IMR-90 (cell line): ENCODE measurements at regions not wholly inside any gene's neighbourhood (a gene's known extent, or its start where the extent isn't known, plus 50 kb on each side); places are given as distances from the start of the nearest gene placed in this dataset.

Experiments
- ATAC-seq: fragments of 200-7000 bp; cut with Tn5 transposase; 2 replicates; pipeline ENCODE4 v1.9.1; 2020; ENCODE audit warnings: low read depth, mild to moderate bottlenecking, moderate library complexity
- BruUV-seq: library from RNA; stranded (reverse); fragments of 400-500 nt; replicated peaks from 2 replicates; lab custom pipeline; 2021; lab: Mats Ljungman, UMichigan
- CTCF ChIA-PET: fragments of 300-600 bp; formaldehyde crosslinking; extraction: SDS; loops from one replicate; lab custom pipeline; 2021; ENCODE audit warnings: antibody characterized with exemption; lab: Yijun Ruan, JAX
- POLR2A ChIA-PET: fragments of 300-600 bp; sonication (Branson Sonifier 250); formaldehyde crosslinking; loops from one replicate; lab custom pipeline; 2022; ENCODE audit warnings: antibody characterized with exemption; ENCODE audit not compliant: unreplicated experiment; lab: Charles Lee
- DNase-seq: peaks from one replicate; pipeline ENCODE4 v3.0.0; 2013
- H2AFZ ChIP-seq: replicated peaks from 2 replicates; pipeline ENCODE3; 2013; ENCODE audit warnings: low read length, mild to moderate bottlenecking; ENCODE audit not compliant: poor library complexity
- H2AK5ac ChIP-seq: 2 replicates; pipeline ENCODE4 v1.6.1; 2013; ENCODE audit warnings: low read depth, low read length, inconsistent platforms
- H2AK9ac ChIP-seq: replicated peaks from 2 replicates; pipeline ENCODE3; 2013; ENCODE audit warnings: mild to moderate bottlenecking, low read depth, low read length, moderate library complexity; ENCODE audit not compliant: poor library complexity
- H2BK120ac ChIP-seq: 2 replicates; pipeline ENCODE4 v1.6.1; 2013; ENCODE audit warnings: low read depth, low read length, inconsistent platforms
- H2BK15ac ChIP-seq: 3 replicates; pipeline ENCODE4 v1.6.1; 2013; ENCODE audit warnings: low read depth, low read length, inconsistent platforms
- H2BK20ac ChIP-seq: 2 replicates; pipeline ENCODE4 v1.6.1; 2013; ENCODE audit warnings: low read depth, mild to moderate bottlenecking, inconsistent platforms, low read length, moderate library complexity
- H2BK5ac ChIP-seq: 2 replicates; pipeline ENCODE4 v1.6.1; 2013; ENCODE audit warnings: mild to moderate bottlenecking, low read depth, low read length, inconsistent platforms; ENCODE audit not compliant: poor library complexity, severe bottlenecking
- H3K14ac ChIP-seq: replicated peaks from 2 replicates; pipeline ENCODE4 v1.6.1; 2013; ENCODE audit warnings: low read depth, low read length, inconsistent platforms
- H3K18ac ChIP-seq: 2 replicates; pipeline ENCODE4 v1.6.1; 2013; ENCODE audit warnings: low read depth, low read length, control low read depth
- H3K23ac ChIP-seq: 2 replicates; pipeline ENCODE4 v1.6.1; 2013; ENCODE audit warnings: low read depth, low read length, inconsistent platforms
- H3K27ac ChIP-seq: 2 replicates; pipeline ENCODE4 v1.5.1; 2013; ENCODE audit warnings: mild to moderate bottlenecking, control low read depth, low read length; ENCODE audit not compliant: insufficient read depth
- H3K27me3 ChIP-seq: 2 replicates; pipeline ENCODE4 v1.6.1; 2013; ENCODE audit warnings: low read length; ENCODE audit not compliant: control insufficient read depth, insufficient read depth
- H3K36me3 ChIP-seq: 2 replicates; pipeline ENCODE4 v1.6.1; 2013; ENCODE audit warnings: low read length, mixed read lengths; ENCODE audit not compliant: control insufficient read depth, insufficient read depth
- H3K4ac ChIP-seq: 2 replicates; pipeline ENCODE4 v1.6.1; 2013; ENCODE audit warnings: low read depth, low read length, inconsistent platforms
- H3K4me1 ChIP-seq: 2 replicates; pipeline ENCODE4 v1.6.1; 2013; ENCODE audit warnings: low read length, mixed read lengths; ENCODE audit not compliant: control insufficient read depth, insufficient read depth
- H3K4me2 ChIP-seq: 2 replicates; pipeline ENCODE4 v1.6.1; 2013; ENCODE audit warnings: low read depth, mild to moderate bottlenecking, control low read depth, low read length, moderate library complexity
- H3K4me3 ChIP-seq: 2 replicates; pipeline ENCODE4 v1.5.1; 2013; ENCODE audit warnings: low read depth, mild to moderate bottlenecking, control low read depth, low read length, moderate library complexity; ENCODE audit not compliant: insufficient read depth
- H3K56ac ChIP-seq: 2 replicates; pipeline ENCODE4 v1.6.1; 2013; ENCODE audit warnings: low read length, inconsistent platforms; ENCODE audit not compliant: insufficient read depth; ENCODE audit errors: extremely low read depth
- H3K79me1 ChIP-seq, 2 experiments: 2 replicates each; pipeline ENCODE4 v1.6.1; 2013; ENCODE audit warnings: low read length in 2 of 2, inconsistent platforms in 1 of 2, low read depth in 1 of 2
- H3K9ac ChIP-seq: 2 replicates; pipeline ENCODE4 v1.6.1; 2013; ENCODE audit warnings: low read depth, low read length, control low read depth
- H3K9me1 ChIP-seq: 2 replicates; pipeline ENCODE4 v1.6.1; 2013; ENCODE audit warnings: low read length, inconsistent platforms; ENCODE audit not compliant: insufficient read depth
- H3K9me3 ChIP-seq: 2 replicates; pipeline ENCODE4 v1.6.1; 2013; ENCODE audit warnings: low read length; ENCODE audit not compliant: control insufficient read depth, insufficient read depth
- H4K20me1 ChIP-seq: 2 replicates; pipeline ENCODE4 v1.6.1; 2013; ENCODE audit warnings: low read length, inconsistent platforms; ENCODE audit not compliant: insufficient read depth
- H4K5ac ChIP-seq: 2 replicates; pipeline ENCODE4 v1.6.1; 2013; ENCODE audit warnings: mild to moderate bottlenecking, low read depth, low read length, control low read depth
- H4K8ac ChIP-seq, 2 experiments: 2 replicates each; pipeline ENCODE4 v1.6.1; 2013; ENCODE audit warnings: low read depth in 2 of 2, low read length in 2 of 2, control low read depth in 1 of 2, inconsistent platforms in 1 of 2
- H4K91ac ChIP-seq: 2 replicates; pipeline ENCODE4 v1.6.1; 2013; ENCODE audit warnings: low read depth, low read length, inconsistent platforms; ENCODE audit not compliant: insufficient read depth
- BHLHE40 ChIP-seq: fragments of 150-350 bp; IDR thresholded peaks from 2 replicates; pipeline ENCODE4 v1.6.1; 2016; ENCODE audit warnings: mild to moderate bottlenecking, low read depth, low read length
- CHD1 ChIP-seq: IDR thresholded peaks from 2 replicates; pipeline ENCODE4 v1.6.1; 2012; ENCODE audit warnings: low read depth, low read length, improper control_type of control experiment
- RFX5 ChIP-seq: IDR thresholded peaks from 2 replicates; pipeline ENCODE4 v1.8.0; 2012; ENCODE audit warnings: low read depth, mild to moderate bottlenecking, low read length, moderate library complexity
- SMC3 ChIP-seq: fragments of 150-350 bp; IDR thresholded peaks from 2 replicates; pipeline ENCODE4 v1.6.1; 2016; ENCODE audit warnings: low read depth, mild to moderate bottlenecking, antibody characterized with exemption, low read length, moderate library complexity
- WGBS, 2 experiments: methylation state at CpG; one replicate each; pipeline versions ENCODE4 v1.1.5 to v1.1.7; 2013; ENCODE audit warnings: missing lambda C conversion rate in 2 of 2; ENCODE audit not compliant: insufficient read length in 1 of 2; ENCODE audit errors: extremely low coverage in 2 of 2; 5-methylcytosine and 5-hydroxymethylcytosine counted together
- dilution Hi-C: fragments of 300-500 bp; cut with HindIII; formaldehyde crosslinking; loops from one replicate; pipeline ENCODE4 v1.14.3; 2018; ENCODE audit warnings: low sequenced_read_pairs; ENCODE audit not compliant: unreplicated experiment
- in situ Hi-C: fragments of 300-500 bp; cut with MboI; formaldehyde crosslinking; loops from 3 replicates; pipeline ENCODE4 v1.14.3; 2019; ENCODE audit warnings: low sequenced_read_pairs, inconsistent platforms, mixed read lengths
- intact Hi-C: fragments of 100-400 bp; cut with micrococcal nuclease; formaldehyde crosslinking; loops from 2 replicates; pipeline ENCODE4 v1.10.0; 2022

- intact Hi-C loops (no loop called here), dilution Hi-C loops (no loop called here), in situ Hi-C loops (no loop called here)
- POLR2A ChIA-PET: no interaction called here
- no peak overlapping the region for H4K8ac ChIP-seq
- no peak for DNase-seq
- H3K9me3 ChIP-seq: no peaks in the 10 kb centered on the region
- no peak overlapping the region for H2BK15ac ChIP-seq
- no peak overlapping the region for H2AFZ ChIP-seq
- H2BK5ac ChIP-seq: no peak overlapping the region
- no peaks in the 10 kb centered on the region for H3K9me1 ChIP-seq
- H3K18ac ChIP-seq: no peak overlapping the region
- no peak overlapping the region for H2BK120ac ChIP-seq
- H3K14ac ChIP-seq: no peak overlapping the region
- TF ChIP-seq BHLHE40 (no peak), RFX5 (no peak), CHD1 (no peak), SMC3 (no peak)
- H3K4me2 ChIP-seq: no peak overlapping the region
- no peak overlapping the region for H4K91ac ChIP-seq
- no peak overlapping the region for H3K23ac ChIP-seq
- H3K9ac ChIP-seq: no peak overlapping the region
- no CpG with 5 or more reads among the region's 2 CpGs for WGBS, 2 experiments
- H3K4me1 ChIP-seq: no peaks in the 10 kb centered on the region
- H3K27ac ChIP-seq: no peak overlapping the region
- no peaks in the 10 kb centered on the region for H3K79me1 ChIP-seq
- H3K36me3 ChIP-seq: no peaks in the 10 kb centered on the region
- CTCF ChIA-PET: interaction anchor here (1.0 kb wide), 1 partner anchor 11 kb away, joined by 3 read pairs; no protein-coding TSS in a partner anchor
- H4K20me1 ChIP-seq: no peaks in the 10 kb centered on the region
- no peak overlapping the region for H2BK20ac ChIP-seq
- ATAC-seq: no peak
- no peak overlapping the region for H2AK9ac ChIP-seq
- no peak overlapping the region for H4K5ac ChIP-seq
- no peak overlapping the region for H3K56ac ChIP-seq
- H3K27me3 ChIP-seq: peaks cover 2% of the 10 kb centered on the region; the same call in 1 of the 2 replicates
- BruUV-seq: no TSS peak
- H3K4ac ChIP-seq: no peak overlapping the region
- no peak overlapping the region for H3K4me3 ChIP-seq
- H2AK5ac ChIP-seq: no peak overlapping the region
These were observed 111.1 kb downstream of the FZD1 start for GRCh38 chr7:91375378-91375777.
